ENCODE measurements at regions not wholly inside any gene's neighbourhood (a gene's known extent, or its start where the extent isn't known, plus 50 kb on each side); places are given as distances from the start of the nearest gene placed in this dataset.

- no peak for TF ChIP-seq CTCF (IDR thresholded peaks at IDR 0.05)
- no peak for TF ChIP-seq POLR2A (IDR thresholded peaks at IDR 0.05)
These were observed 181.9 kb downstream of the CALCRL start for GRCh38 chr2:187266147-187266546.
